GM06990 (cell line): ENCODE measurements at regions not wholly inside any gene's neighbourhood (a gene's known extent, or its start where the extent isn't known, plus 50 kb on each side); places are given as distances from the start of the nearest gene placed in this dataset.
"Not testable (repeated sequence)": the region's sequence is repeated elsewhere in the genome, so short reads cannot be mapped to it uniquely, and the experiment has no call there.

Experiments used
- DNase-seq: peaks from one replicate; pipeline ENCODE4 v3.0.0-alpha.2; 2011; ENCODE audit not compliant: insufficient read length; ENCODE audit errors: extremely low read depth
- H3K27me3 ChIP-seq: replicated peaks from 2 replicates; pipeline ENCODE4 v1.6.0; 2011; ENCODE audit warnings: low read length; ENCODE audit not compliant: control insufficient read depth, insufficient read depth
- H3K36me3 ChIP-seq: 2 replicates; pipeline ENCODE4 v1.5.1; 2011; ENCODE audit warnings: low read length; ENCODE audit not compliant: control insufficient read depth, insufficient read depth
- H3K4me3 ChIP-seq: replicated peaks from 2 replicates; pipeline ENCODE4 v1.5.1; 2011; ENCODE audit warnings: low read depth, mild to moderate bottlenecking, control low read depth, low read length
- CTCF ChIP-seq: IDR thresholded peaks from 2 replicates; pipeline ENCODE4 v1.5.1; 2011; ENCODE audit warnings: low read length, control low read depth, mild to moderate bottlenecking, inconsistent platforms; ENCODE audit not compliant: insufficient read depth, poor library complexity, severe bottlenecking

- DNase-seq, result no peak
- Histone ChIP-seq H3K4me3 (no peak overlapping the region), H3K27me3 (no peaks in the 10 kb centered on the region), H3K36me3 (no peaks in the 10 kb centered on the region)
- TF ChIP-seq CTCF, result no peak
These were observed 63.7 kb upstream of the GMDS start for GRCh38 chr6:2309122-2309521.

GRCh38 chr6:2307799-2308198 is 62.4 kb upstream of the GMDS start:
- no peak overlapping the region for H3K4me3 ChIP-seq
- no peak for DNase-seq
- TF ChIP-seq CTCF, result no peak
- no peaks in the 10 kb centered on the region for H3K27me3 ChIP-seq
- H3K36me3 ChIP-seq, result no peaks in the 10 kb centered on the region

GRCh38 chr6:2305951-2306350 is 60.5 kb upstream of the GMDS start:
- TF ChIP-seq CTCF, result no peak
- Histone ChIP-seq H3K27me3 (no peaks in the 10 kb centered on the region), H3K36me3 (no peaks in the 10 kb centered on the region), H3K4me3 (no peak overlapping the region)
- no peak for DNase-seq

GRCh38 chr6:2302482-2302881 is 57.1 kb upstream of the GMDS start:
- DNase-seq, H3K36me3 ChIP-seq, H3K27me3 ChIP-seq, H3K4me3 ChIP-seq: not testable (repeated sequence)

GRCh38 chr6:2296781-2297180 is 51.4 kb upstream of the GMDS start:
- Histone ChIP-seq H3K4me3 (no peak overlapping the region), H3K36me3 (no peaks in the 10 kb centered on the region), H3K27me3 (no peaks in the 10 kb centered on the region)
- TF ChIP-seq CTCF, result no peak
- DNase-seq, result no peak
